Gastroesophageal sphincter (tissue), 3 donors: ENCODE measurements at regions not wholly inside any gene's neighbourhood (a gene's known extent, or its start where the extent isn't known, plus 50 kb on each side); places are given as distances from the start of the nearest gene placed in this dataset.

ENCODE experiments used
- CTCF ChIP-seq, 4 experiments: fragments of 200-600 bp in 2 of 4; fragments of 450-650 bp in 2 of 4; sonication (generic) in 1 of 4; IDR thresholded peaks; one replicate each; pipeline ENCODE4 v1.5.1; 2017 to 2019; ENCODE audit warnings: antibody characterized with exemption in 4 of 4, mild to moderate bottlenecking in 2 of 4, moderate library complexity in 2 of 4
- POLR2A ChIP-seq, 2 donors: fragments of 450-650 bp; IDR thresholded peaks; one replicate each; pipeline ENCODE4 v1.6.1; 2017; ENCODE audit warnings: antibody characterized with exemption in 2 of 2, mild to moderate bottlenecking in 2 of 2, moderate library complexity in 1 of 2

GRCh38 chr12:39070775-39071174, 165.4 kb upstream of the CPNE8 start:
- TF ChIP-seq CTCF (IDR thresholded peaks at IDR 0.05) (no peak), POLR2A (IDR thresholded peaks at IDR 0.05) (no peak)
